ENCODE measurements at regions not wholly inside any gene's neighbourhood (a gene's known extent, or its start where the extent isn't known, plus 50 kb on each side); places are given as distances from the start of the nearest gene placed in this dataset. TPM values are rescaled to one million over a fixed set of nuclear protein-coding genes. Genes with fewer than 3 reads are reported as not detected.

DNA sequence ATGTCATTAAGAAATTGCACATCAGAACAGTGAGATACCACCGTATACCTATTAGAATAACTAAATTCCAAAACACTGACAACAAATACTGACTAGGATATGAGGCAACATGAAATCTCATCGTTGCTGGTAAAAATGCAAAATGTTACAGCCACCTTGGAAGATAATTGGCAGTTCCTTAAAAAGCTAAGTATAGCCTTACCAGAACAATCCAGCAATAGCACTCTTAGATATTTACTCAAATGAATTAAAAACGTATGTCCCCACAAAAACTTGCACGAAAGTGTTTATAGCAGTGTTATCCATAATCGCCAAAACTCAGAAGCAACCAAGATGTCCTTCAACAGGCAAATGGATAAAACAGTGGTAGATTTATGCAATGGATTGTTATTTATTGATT lies 241.7 kb downstream of the EPHA4 start:
- intact Hi-C loops (cut with micrococcal nuclease): no loop called here
- ATAC-seq (no peak), DNase-seq (no peak)

DNA sequence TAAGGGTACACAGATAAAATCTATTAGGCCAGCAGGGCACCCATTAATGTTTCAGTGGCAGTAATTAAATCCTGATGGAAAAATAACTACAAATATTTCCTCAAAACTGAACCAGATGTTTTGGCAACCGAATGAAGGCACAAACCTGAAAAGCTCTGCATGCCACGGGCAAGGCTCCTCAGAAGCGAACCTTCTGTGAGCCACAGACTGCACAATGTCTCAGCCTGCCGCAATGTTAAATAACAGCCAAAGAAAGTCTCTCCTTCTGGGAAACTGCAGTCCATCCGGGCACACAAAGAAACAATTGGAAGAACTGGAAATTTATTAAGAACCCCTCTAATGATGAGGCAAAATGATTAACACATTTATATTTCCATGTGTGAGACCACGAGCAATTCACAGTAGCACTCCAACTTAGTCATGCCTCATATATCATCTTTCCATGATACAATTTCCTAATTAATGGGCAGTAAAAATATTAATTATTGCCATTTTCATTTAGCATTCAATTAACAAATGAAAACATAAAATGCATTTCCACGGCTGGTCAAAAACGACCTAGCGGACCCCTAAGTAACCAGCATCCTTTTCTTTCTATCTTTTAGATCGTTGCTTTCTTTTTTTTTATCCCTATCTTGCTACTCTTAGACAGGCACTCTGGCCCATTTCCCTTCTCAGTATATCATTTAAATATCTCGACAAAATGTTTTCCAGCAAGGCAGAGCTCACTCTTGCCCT lies 237.5 kb downstream of the EPHA4 start:
- intact Hi-C loops (cut with micrococcal nuclease): no loop called here
- DNase-seq (no peak), ATAC-seq (no peak)

DNA sequence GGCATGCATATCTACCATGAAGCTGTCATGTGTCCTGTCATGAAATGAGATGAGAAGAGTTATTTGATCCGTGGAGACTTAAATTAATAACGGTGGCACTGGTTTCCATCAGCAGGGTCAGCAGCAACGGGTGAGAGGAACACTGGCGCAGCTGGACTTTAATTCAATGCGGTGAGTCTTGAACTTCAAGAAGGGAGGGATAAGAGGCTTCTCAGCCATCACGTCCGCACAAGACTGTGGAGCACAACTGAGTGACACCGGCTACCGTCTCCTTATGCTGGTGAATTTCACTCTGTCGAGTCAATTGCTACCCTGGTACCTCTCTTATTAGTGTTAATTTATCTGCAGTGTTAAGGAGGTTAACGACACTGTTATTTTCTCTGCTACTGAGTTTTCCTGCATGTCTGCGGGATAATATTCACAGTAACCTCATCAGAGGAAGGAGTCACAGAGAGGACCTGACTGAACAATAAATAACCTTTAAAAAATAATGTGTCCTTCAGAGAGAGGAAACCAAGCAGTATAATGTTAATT lies 236.8 kb downstream of the EPHA4 start:
- intact Hi-C loops (cut with micrococcal nuclease): no loop called here
- ATAC-seq: no peak
- DNase-seq: no peak

DNA sequence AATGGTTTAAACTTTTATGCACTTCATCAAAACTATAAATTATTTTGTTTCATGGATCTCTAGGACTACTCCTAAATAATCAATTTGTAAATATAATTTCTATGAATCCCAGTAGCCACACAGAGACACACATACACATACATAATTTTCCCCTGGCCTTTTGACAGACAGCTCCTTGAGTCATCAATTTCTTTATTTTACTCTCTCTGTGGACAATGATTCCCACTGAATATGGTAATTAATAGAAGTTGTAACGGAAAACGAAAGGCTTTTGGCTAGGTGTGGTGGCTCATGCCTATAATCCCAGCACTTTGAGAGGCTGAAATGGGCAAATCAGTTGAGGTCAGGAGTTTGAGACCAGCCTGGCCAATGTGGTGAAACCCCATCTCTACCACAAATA lies 235.1 kb downstream of the EPHA4 start:
- intact Hi-C loops (cut with micrococcal nuclease): no loop called here
- ATAC-seq (no peak), DNase-seq (no peak)

DNA sequence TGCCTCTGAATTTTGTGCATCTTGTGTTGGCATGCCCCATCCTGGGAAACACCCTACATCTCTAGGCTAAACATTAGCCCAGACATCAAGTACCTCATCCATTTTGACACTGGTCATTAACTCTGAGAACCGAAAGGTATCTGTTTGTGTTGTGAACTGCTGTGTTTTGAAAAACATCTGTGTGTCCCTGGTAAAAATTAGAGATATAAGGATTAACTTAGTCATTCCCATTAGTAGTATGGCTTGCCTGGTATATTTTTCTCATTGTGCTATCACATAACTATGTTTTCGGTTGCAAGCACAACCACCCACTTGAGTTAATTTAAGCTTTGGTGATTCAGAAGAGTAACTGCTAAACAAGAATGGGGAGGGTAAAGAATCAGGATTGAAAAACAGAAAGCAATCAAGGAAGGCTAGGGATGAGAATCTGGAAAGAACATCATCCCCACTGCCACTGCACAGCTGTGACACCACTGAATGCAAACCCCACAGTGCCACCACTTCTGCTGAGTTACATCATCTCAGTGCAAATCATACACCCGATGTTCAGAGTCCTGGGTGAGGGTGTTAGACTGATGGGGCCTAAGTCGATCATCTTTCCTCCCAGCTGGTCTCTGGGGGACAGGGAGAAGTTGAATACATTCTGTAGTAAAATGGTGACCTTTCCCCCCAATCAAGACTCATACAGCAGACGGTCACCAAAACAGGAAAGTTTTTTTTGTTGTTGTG lies 234.0 kb downstream of the EPHA4 start:
- ATAC-seq (no peak), DNase-seq (no peak)
- intact Hi-C loops (cut with micrococcal nuclease): no loop called here

DNA sequence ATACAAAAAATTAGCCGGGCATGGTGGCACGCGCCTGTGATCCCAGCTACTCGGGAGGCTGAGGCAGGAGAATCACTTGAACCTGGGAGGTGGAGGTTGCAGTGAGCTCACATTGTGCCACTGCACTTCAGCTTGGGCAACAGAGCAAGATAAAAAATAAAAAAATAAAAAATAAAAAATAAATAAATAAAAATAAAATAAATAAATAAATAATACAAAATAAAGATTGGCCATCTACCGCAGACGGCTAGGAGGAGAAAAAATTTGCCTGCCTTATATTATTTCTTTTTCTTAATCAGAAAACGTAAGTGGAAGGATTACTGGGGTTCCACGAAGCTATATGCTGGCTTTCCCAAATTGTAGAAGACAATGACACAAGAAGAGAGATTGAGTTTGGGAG lies 229.7 kb downstream of the EPHA4 start:
- DNase-seq (no peak), ATAC-seq (no peak)
- intact Hi-C loops (cut with micrococcal nuclease): no loop called here

DNA sequence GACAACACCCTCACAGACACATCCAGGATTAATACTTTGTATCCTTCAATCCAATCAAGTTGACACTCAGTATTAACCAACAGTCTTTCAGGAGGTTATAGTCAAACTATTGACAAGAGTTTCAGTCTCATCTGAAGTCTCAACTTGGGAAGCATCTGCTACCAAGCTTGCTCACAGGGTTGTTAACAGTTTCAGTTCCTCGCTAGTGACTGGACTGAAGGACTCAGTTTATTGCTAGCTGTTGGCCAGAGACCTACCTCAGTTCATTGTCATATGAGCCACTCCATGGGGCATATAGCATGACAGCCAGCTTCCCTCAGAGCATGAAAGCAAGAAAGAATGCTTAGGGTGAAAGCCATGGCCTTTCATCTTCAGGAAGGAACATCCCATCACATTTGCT lies 228.6 kb downstream of the EPHA4 start:
- DNase-seq: no peak
- no peak for ATAC-seq
- intact Hi-C loops (cut with micrococcal nuclease): no loop called here

DNA sequence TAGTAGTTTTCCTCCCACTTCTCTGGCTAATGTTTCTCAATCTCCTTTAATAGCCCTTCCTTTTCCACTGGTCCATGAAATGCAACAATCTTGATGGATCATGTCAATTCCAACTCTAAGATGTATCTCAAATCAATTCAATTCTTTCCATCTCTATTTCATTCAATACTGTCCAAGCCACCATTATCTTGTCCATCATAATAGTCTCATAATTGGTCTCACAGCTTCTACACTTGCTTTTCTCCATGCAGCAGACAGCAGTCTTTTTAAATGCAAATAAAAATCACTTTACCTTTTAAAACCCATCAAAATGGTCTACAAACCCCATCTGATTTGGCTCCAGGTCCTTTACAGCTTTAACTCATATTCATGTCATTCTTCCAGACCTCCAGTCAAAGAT lies 226.6 kb downstream of the EPHA4 start:
- no peak for DNase-seq
- ATAC-seq: no peak
- intact Hi-C loops (cut with micrococcal nuclease): no loop called here

DNA sequence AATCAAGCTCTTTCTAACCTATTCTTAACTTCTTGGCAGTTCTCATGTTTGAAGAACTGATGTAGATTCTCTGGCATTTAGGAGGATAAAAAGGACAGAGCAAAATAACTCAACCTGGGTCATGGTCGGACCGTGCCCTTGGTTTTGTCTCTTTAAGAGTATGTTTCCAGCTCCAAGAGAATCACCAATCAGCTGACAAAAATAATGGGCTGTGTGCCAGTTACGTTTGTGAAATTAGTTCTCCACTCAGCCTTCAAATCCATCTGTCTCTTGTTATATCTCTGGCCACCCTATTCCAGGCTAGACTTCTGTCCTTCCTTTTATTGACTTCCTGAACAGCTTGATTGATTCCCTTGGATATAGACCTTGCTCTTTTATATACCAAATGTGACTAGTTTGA lies 225.7 kb downstream of the EPHA4 start:
- no peak for DNase-seq
- intact Hi-C loops (cut with micrococcal nuclease): no loop called here
- no peak for ATAC-seq

DNA sequence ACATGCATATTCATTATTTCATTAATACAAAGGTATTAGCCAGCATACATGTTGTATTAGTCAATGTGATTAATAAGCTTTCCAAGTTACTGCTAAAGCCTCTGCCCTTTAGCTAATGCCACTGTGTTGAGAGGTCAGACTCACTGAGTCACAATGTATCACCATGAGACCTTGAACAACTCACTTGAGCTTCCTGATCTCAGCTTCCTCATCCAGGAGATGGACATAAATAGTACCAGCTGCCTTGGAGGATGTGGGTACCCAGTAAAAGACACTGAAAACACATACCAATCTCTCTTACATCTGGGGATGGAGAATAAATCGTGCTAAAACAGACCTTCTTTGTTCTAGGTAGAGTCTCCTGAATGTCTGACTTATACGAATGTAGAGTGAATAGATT lies 224.6 kb downstream of the EPHA4 start:
- intact Hi-C loops (cut with micrococcal nuclease): no loop called here
- DNase-seq: no peak
- no peak for ATAC-seq

DNA sequence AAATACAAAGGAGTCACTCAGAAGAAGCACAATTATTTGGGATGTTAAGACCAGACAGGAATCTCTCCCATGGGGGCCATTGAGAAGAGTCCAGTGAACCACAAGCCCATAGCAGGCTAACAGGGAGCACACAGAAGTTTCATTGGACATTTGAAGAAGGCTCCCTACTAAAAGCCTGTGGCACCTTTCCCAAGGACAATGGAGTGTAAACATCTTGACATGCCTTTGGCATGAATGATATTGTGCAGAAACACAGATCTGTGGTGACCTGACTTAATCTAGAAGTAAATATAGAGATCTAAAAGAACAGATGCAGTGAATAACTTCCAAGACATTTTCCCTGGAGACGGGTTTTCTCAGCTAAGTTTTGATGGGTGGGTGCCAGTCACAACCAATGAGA lies 221.5 kb downstream of the EPHA4 start:
- intact Hi-C loops (cut with micrococcal nuclease): no loop called here
- ATAC-seq (no peak), DNase-seq (no peak)

DNA sequence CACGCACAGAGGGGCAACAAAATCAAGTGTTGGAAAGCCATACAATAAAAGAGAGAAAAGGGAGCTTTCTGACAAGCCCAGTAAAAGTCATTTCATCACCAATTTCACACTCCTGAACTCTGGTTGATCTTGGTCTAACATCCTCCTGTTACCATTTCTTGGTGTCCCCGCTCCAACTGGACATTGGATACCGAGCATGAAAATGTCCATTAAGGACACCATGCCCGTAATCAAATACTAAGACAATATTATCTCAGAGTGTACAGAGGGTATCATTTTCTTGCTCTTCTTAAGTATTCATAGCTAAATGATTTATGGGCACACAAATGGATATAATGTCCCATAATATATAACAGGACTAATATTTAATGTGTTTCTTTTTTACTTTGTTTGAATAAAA lies 218.9 kb downstream of the EPHA4 start:
- intact Hi-C loops (cut with micrococcal nuclease): no loop called here
- ATAC-seq (no peak), DNase-seq (no peak)

DNA sequence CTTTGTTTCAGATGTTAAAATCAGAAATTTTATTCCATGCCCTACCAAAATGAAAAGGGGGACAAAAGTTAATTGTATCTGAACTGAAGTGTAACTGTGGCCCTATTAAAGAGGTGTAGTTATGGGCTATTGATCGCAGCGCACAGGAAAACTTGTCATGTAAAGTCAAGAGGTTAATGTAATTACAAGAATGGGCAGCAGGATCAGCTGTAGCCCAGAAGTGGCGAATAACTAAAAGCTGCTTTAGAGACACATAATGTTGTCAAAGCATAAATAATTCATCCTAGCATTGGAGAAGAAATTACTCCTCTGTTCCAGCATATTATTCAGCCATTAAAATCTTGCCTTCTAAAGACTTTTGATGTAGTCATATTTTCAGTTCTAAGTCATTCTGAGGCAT lies 211.8 kb downstream of the EPHA4 start:
- DNase-seq: no peak
- intact Hi-C loops (cut with micrococcal nuclease): no loop called here

DNA sequence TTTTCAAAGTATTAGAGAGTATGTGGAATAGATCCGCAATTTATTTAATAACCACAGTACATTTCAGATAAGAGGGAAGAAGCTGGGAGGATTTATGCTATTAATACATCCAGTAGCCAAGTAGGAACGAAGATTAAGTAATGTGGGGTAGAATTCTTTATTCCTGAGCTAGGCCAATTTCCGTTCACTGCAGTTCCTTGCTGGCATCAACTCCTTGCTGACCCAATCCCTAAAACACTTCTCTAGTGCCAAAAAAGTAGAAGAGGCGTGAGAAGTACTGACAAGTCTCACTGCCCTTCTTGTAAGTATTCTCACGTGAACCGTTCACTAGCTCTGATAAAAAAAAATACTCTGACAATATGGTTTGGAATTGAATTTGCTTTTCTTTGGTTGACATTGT lies 211.4 kb downstream of the EPHA4 start:
- no peak for DNase-seq
- no peak for ATAC-seq
- intact Hi-C loops (cut with micrococcal nuclease): no loop called here

More for the DNA sequence above, 211.8 kb downstream of the EPHA4 start:
- no peak for ATAC-seq

DNA sequence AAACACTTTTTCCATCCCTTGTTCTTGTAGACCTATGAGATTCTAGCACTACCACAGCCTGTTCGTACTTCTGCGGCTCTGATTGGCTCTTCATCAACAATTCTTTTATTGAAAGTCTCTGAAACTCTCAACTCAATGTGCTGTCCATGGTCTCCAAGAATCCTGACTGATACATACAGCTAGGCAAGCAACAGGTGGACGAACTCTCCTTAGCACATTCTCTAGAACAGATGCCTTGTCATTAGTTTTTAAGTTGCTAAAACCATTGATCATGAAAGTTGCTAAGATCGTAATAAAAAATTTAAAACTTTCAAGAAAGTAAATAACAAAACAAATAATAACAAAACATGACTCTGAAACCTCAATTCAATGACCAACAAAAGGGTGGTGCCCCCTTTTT lies 210.5 kb downstream of the EPHA4 start:
- ATAC-seq (no peak), DNase-seq (no peak)
- intact Hi-C loops (cut with micrococcal nuclease): no loop called here

DNA sequence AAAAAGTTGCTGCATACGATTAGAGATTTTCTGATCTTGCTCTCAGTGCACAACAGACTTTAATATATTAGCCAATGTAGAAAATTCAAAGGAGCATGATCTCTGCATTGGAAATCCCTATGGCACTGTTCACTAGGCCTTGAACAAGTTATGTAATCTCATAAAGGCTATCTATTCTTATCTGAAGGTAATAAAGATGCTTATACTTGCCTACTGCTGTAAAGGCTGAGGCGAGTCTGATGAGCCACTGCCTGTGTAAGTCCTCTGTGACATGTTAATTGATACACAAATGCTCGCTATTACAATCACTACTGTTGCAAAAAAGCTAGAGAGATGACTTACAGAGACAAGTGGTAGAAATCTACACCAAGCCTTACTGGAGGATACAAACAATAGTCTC lies 207.4 kb downstream of the EPHA4 start:
- intact Hi-C loops (cut with micrococcal nuclease): no loop called here
- DNase-seq: no peak
- no peak for ATAC-seq

Small RNA genes in the stretch of these regions (microRNA-seq; reads per million reads assigned to microRNA genes)
- not detected for gene MIR4268 (ENCODE audit: borderline number of aligned reads)

Measured in left ventricle myocardium superior (tissue), 1 donor.